ENCODE measurements at regions not wholly inside any gene's neighbourhood (a gene's known extent, or its start where the extent isn't known, plus 50 kb on each side); places are given as distances from the start of the nearest gene placed in this dataset.

- Histone ChIP-seq H3K79me2 (ENCODE audit: insufficient read depth, low read length) (no peaks in the 10 kb centered on the region), H3K9ac (ENCODE audit: low read length) (no peak overlapping the region), H3K9me2 (ENCODE audit: insufficient read depth) (no peaks in the 10 kb centered on the region), H3K4me3 (replicated peaks in 1 of 2; ENCODE audit: low read depth in 1 of 2, low read length in 2 of 2) (no peak overlapping the region), H3K4me1 (ENCODE audit: control insufficient read depth in 1 of 2, insufficient read depth in 2 of 2, low read length in 2 of 2) (no peaks in the 10 kb centered on the region), H3K27ac (ENCODE audit: low read depth, low read length) (no peak overlapping the region), H3K4me2 (ENCODE audit: low read length) (no peak overlapping the region), H3K9me3 (ENCODE audit: control insufficient read depth in 1 of 2, insufficient read depth in 1 of 2, low read depth in 1 of 2, low read length in 2 of 2) (no peaks in the 10 kb centered on the region), H3K27me3 (ENCODE audit: insufficient read depth, low read length) (no peaks in the 10 kb centered on the region), H2AFZ (ENCODE audit: low read depth, low read length, poor library complexity, severe bottlenecking) (no peak overlapping the region), H3K36me3 (ENCODE audit: control insufficient read depth in 1 of 2, insufficient read depth in 2 of 2, low read length in 2 of 2) (no peaks in the 10 kb centered on the region), H4K20me1 (ENCODE audit: insufficient read depth) (no peaks in the 10 kb centered on the region)
- ATAC-seq (no peak), DNase-seq (ENCODE audit: low read depth, low spot score) (no peak)
- BruUV-seq (replicated peaks) = no TSS peak
- ChIA-PET POLR2A (no interaction called here), CTCF (no interaction called here), RAD21 (ENCODE audit: low non-redundant PET in 1 of 2, low total read pairs in 2 of 2, uncharacterized antibody in 2 of 2, unreplicated experiment in 2 of 2) (no interaction called here)
- TF ChIP-seq ATF3 (IDR thresholded peaks at IDR 0.05) (no peak), FOSL1 (IDR thresholded peaks at IDR 0.05; ENCODE audit: low read depth) (no peak), EZH2 (IDR thresholded peaks at IDR 0.05) (no peak), ELF1 (IDR thresholded peaks at IDR 0.05; ENCODE audit: borderline replicate concordance, low read depth) (no peak), REST (IDR thresholded peaks at IDR 0.05; ENCODE audit: low read depth) (no peak), CBX3 (IDR thresholded peaks at IDR 0.05; ENCODE audit: low read depth) (no peak), EGR1 (IDR thresholded peaks at IDR 0.05; ENCODE audit: low read depth) (no peak), RAD21 (IDR thresholded peaks at IDR 0.05; ENCODE audit: low read depth) (no peak)
- intact Hi-C loops (cut with micrococcal nuclease) = no loop called here
These were observed 149.8 kb downstream of the SPCS3 start for GRCh38 chr4:176469546-176469945.
